Lower leg skin (tissue), 4 donors: ENCODE measurements at regions not wholly inside any gene's neighbourhood (a gene's known extent, or its start where the extent isn't known, plus 50 kb on each side); places are given as distances from the start of the nearest gene placed in this dataset.

ENCODE experiments used
- DNase-seq, 2 donors: peaks; one replicate each; pipeline ENCODE4 v3.0.0-alpha.2; 2019; ENCODE audit warnings: low spot score in 2 of 2
- H3K4me3 ChIP-seq: fragments of 200-600 bp; sonication (generic); 2 replicates; pipeline ENCODE4 v1.5.1; 2017; ENCODE audit warnings: mild to moderate bottlenecking, low read depth; ENCODE audit not compliant: poor library complexity, severe bottlenecking
- CTCF ChIP-seq, 3 donors: fragments of 450-650 bp; IDR thresholded peaks; one replicate each; pipeline ENCODE4 v1.5.1; 2016; ENCODE audit warnings: antibody characterized with exemption in 3 of 3, mild to moderate bottlenecking in 3 of 3, moderate library complexity in 2 of 3
- POLR2A ChIP-seq, 2 donors: fragments of 450-650 bp; IDR thresholded peaks; one replicate each; pipeline ENCODE4 v1.6.1; 2016 to 2017; ENCODE audit warnings: antibody characterized with exemption in 2 of 2, mild to moderate bottlenecking in 1 of 2, moderate library complexity in 1 of 2
- WGBS, 2 donors: methylation state at CpG; one replicate each; pipeline ENCODE4 v1.1.5; 2018; 5-methylcytosine and 5-hydroxymethylcytosine counted together
- intact Hi-C: fragments of 100-400 bp; cut with DNase I; formaldehyde crosslinking; loops from one replicate; pipeline ENCODE4 v1.15.0; 2023; ENCODE audit warnings: low total_unique reads

DNA sequence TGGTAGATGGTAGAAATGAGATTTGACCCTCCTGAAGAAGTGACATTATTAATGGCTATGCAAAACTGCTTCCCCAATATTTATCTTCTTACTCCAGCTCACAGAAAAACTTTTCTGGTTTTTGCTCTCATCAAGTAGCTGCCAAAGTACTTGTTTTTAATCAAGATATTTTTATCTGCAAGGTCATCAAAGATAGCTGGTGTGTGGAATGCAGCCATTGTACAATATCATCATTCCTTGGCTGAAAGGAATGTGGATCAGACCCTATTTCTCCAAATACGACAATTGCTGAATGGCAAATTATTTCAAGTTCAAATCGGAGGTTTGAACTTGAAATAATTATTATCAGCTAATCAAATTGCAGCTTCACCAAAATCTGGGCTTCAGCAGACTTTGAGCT lies 126.9 kb upstream of the SLC7A14 start:
- intact Hi-C loops = no loop called here
- no peak overlapping the region for H3K4me3 ChIP-seq
- DNase-seq = no peak
- WGBS, 2 donors = 30% methylated on average over 2 of the region's 2 CpGs
- TF ChIP-seq CTCF (IDR thresholded peaks at IDR 0.05) (no peak), POLR2A (IDR thresholded peaks at IDR 0.05) (no peak)

- TF ChIP-seq POLR2A (IDR thresholded peaks at IDR 0.05) (no peak), CTCF (IDR thresholded peaks at IDR 0.05) (no peak)
- intact Hi-C loops = no loop called here
- no peak overlapping the region for H3K4me3 ChIP-seq
- WGBS, 2 donors = 49 to 79% methylated on average over 1 of the region's 1 CpG
- DNase-seq = no peak
Observed at GRCh38 chr3:170712336-170712735, 126.5 kb upstream of the SLC7A14 start.

DNA sequence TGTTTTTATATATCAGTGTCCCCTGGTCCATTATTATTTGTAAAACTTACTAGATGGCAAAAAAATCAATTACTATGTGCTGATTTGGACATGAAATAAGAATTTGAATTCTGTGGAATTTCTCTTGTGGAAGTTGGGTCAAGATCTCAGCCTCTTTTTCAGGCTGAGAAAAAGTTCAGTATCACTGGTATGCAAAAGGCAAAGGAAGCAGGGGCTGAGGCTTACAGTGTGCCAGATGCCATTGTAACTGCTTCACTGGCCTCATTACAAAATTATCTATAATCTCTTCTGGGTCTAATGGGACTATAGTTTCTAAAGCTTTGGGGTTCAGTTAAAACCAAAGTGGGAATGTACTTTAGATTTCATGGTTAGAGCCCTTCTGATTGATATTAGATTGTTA lies 125.9 kb upstream of the SLC7A14 start:
- intact Hi-C loops = no loop called here

GRCh38 chr3:170709046-170709445 lies 123.2 kb upstream of the SLC7A14 start:
- peak in 1 of 2 donors; percentile 38 for DNase-seq
- no peak overlapping the region for H3K4me3 ChIP-seq
- no peak for TF ChIP-seq CTCF (IDR thresholded peaks at IDR 0.05)
- no peak for TF ChIP-seq POLR2A (IDR thresholded peaks at IDR 0.05)
- WGBS, 2 donors = 82 to 87% methylated on average over 1 of the region's 1 CpG
- intact Hi-C loops = no loop called here

More for the DNA sequence above, 125.9 kb upstream of the SLC7A14 start:
- no peak overlapping the region for H3K4me3 ChIP-seq
- TF ChIP-seq POLR2A (IDR thresholded peaks at IDR 0.05) = no peak
- TF ChIP-seq CTCF (IDR thresholded peaks at IDR 0.05) = no peak
- DNase-seq = no peak

DNA sequence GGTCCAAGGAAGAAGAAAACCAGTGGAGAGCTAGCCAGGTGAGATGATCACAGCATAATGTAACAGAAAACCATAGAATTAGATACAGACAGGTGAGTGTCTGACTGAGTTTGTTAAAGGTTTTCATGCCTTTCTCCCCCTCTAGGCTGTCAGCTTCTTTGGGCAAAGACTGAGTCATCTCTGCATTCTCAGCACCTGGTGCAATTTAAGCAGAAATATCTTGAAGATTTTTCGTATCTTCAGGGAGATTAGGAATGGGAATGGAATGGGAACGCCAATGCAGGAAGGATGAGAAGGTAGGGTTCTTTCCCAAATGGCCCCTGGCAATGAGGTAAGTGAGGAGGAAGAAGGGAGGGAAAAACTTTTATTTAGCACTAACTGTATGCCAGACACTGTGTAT lies 122.0 kb upstream of the SLC7A14 start:
- TF ChIP-seq CTCF (IDR thresholded peaks at IDR 0.05) (no peak), POLR2A (IDR thresholded peaks at IDR 0.05) (no peak)
- intact Hi-C loops = no loop called here
- no peak overlapping the region for H3K4me3 ChIP-seq
- WGBS, 2 donors = 63 to 84% methylated on average over 2 of the region's 2 CpGs
- no peak for DNase-seq

- H3K4me3 ChIP-seq = no peak overlapping the region
- intact Hi-C loops = no loop called here
- no peak for DNase-seq
- no peak for TF ChIP-seq CTCF (IDR thresholded peaks at IDR 0.05)
- TF ChIP-seq POLR2A (IDR thresholded peaks at IDR 0.05) = no peak
- WGBS, 2 donors = 48 to 57% methylated on average over 5 of the region's 5 CpGs
Observed at GRCh38 chr3:170705131-170705530, 119.3 kb upstream of the SLC7A14 start.
